ENCODE measurements at regions not wholly inside any gene's neighbourhood (a gene's known extent, or its start where the extent isn't known, plus 50 kb on each side); places are given as distances from the start of the nearest gene placed in this dataset.

DNA sequence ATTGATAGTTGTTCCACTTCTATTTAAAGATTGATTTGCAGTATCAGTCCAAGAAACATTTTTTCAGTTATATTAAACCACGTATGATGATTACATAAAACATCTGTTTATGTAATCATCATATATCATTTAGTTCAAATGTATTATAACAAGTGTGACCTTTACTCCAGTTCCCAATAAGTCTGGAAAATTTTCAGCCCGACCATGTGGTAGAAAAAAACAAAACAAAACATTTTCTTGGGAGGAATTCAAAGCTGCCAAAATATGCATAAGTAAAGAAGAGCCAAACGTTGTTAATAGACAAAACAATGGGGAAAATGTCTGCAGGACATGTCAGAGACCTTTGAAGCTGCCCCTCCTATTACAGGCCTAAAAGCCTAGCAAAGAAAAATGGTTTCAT is 709.1 kb downstream of the FAT4 start:
- TF ChIP-seq, protein P1, sequence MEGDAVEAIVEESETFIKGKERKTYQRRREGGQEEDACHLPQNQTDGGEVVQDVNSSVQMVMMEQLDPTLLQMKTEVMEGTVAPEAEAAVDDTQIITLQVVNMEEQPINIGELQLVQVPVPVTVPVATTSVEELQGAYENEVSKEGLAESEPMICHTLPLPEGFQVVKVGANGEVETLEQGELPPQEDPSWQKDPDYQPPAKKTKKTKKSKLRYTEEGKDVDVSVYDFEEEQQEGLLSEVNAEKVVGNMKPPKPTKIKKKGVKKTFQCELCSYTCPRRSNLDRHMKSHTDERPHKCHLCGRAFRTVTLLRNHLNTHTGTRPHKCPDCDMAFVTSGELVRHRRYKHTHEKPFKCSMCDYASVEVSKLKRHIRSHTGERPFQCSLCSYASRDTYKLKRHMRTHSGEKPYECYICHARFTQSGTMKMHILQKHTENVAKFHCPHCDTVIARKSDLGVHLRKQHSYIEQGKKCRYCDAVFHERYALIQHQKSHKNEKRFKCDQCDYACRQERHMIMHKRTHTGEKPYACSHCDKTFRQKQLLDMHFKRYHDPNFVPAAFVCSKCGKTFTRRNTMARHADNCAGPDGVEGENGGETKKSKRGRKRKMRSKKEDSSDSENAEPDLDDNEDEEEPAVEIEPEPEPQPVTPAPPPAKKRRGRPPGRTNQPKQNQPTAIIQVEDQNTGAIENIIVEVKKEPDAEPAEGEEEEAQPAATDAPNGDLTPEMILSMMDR (IDR thresholded peaks at IDR 0.05): no peak
- TF ChIP-seq POLR2A (IDR thresholded peaks at IDR 0.05): no peak

Data from lower leg skin (tissue), 3 donors.